BLaER1 (cell line): ENCODE measurements at regions not wholly inside any gene's neighbourhood (a gene's known extent, or its start where the extent isn't known, plus 50 kb on each side); places are given as distances from the start of the nearest gene placed in this dataset.
"Not testable (repeated sequence)": the region's sequence is repeated elsewhere in the genome, so short reads cannot be mapped to it uniquely, and the experiment has no call there.

Experiments used
- H3K27ac ChIP-seq: shearing (Covaris generic); formaldehyde crosslinking; 2 replicates; pipeline ENCODE4 v1.8.1; 2022
- H3K27me3 ChIP-seq: shearing (Covaris generic); formaldehyde crosslinking; 2 replicates; pipeline ENCODE4 v1.8.1; 2022
- H3K36me3 ChIP-seq: shearing (Covaris generic); formaldehyde crosslinking; 2 replicates; pipeline ENCODE4 v1.8.1; 2022
- H3K4me1 ChIP-seq: shearing (Covaris generic); formaldehyde crosslinking; 2 replicates; pipeline ENCODE4 v1.8.1; 2022
- H3K4me2 ChIP-seq: shearing (Covaris generic); formaldehyde crosslinking; 2 replicates; pipeline ENCODE4 v1.8.1; 2022
- H3K4me3 ChIP-seq: shearing (Covaris generic); formaldehyde crosslinking; 2 replicates; pipeline ENCODE4 v1.8.1; 2022
- H3K9ac ChIP-seq: shearing (Covaris generic); formaldehyde crosslinking; 2 replicates; pipeline ENCODE4 v1.8.1; 2022
- H3K9me3 ChIP-seq: shearing (Covaris generic); formaldehyde crosslinking; 2 replicates; pipeline ENCODE4 v1.8.1; 2022
- H4K20me1 ChIP-seq: shearing (Covaris generic); formaldehyde crosslinking; 2 replicates; pipeline ENCODE4 v1.8.1; 2022
- Cebpa-rat ChIP-seq: shearing (Covaris generic); IDR thresholded peaks from 2 replicates; pipeline ENCODE4 v1.8.1; 2022

- H3K27me3 ChIP-seq, result no peaks in the 10 kb centered on the region
- H3K27ac ChIP-seq, result no peak overlapping the region
- H3K4me2 ChIP-seq, result no peak overlapping the region
- peaks cover 6% of the 10 kb centered on the region for H3K4me1 ChIP-seq
- TF ChIP-seq Cebpa-rat, result no peak
- no peak overlapping the region for H3K9ac ChIP-seq
- H3K9me3 ChIP-seq, result peaks cover 6% of the 10 kb centered on the region; the same call in 1 of the 2 replicates
- no peaks in the 10 kb centered on the region for H3K36me3 ChIP-seq
- no peaks in the 10 kb centered on the region for H4K20me1 ChIP-seq
- H3K4me3 ChIP-seq, result no peak overlapping the region
These were observed 108.7 kb upstream of the ADRA1B start for GRCh38 chr5:159807586-159807985.

DNA sequence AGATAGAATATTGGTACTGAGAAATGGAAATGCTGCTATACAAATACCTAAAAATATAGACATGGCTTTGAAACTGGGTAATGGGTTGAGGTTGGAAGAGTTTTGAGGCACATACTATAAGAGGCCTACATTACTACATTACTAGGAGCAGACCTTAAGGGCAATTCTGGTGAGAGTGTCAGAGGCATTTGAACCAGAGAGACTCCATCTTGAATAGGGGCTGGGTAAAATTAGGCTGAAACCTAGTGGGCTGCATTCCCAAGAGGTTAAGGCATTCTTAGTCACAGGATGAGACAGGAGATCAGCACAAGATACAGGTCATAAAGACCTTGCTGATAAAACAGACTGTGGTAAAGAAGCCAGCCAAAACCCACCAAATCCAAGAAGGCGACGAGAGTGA, 104.6 kb upstream of the ADRA1B start:
- Histone ChIP-seq H3K36me3 (no peaks in the 10 kb centered on the region), H3K27ac (no peak overlapping the region), H3K4me2 (no peak overlapping the region), H3K9me3 (peaks cover 6% of the 10 kb centered on the region; the same call in 1 of the 2 replicates), H3K27me3 (no peaks in the 10 kb centered on the region), H3K4me3 (no peak overlapping the region), H4K20me1 (no peaks in the 10 kb centered on the region), H3K4me1 (no peaks in the 10 kb centered on the region), H3K9ac (no peak overlapping the region)
- TF ChIP-seq Cebpa-rat, result no peak

GRCh38 chr5:159812759-159813158, 103.5 kb upstream of the ADRA1B start:
- not testable (repeated sequence) for H3K4me1 ChIP-seq, H3K4me2 ChIP-seq, H3K27me3 ChIP-seq, H4K20me1 ChIP-seq, H3K36me3 ChIP-seq, H3K9ac ChIP-seq, H3K4me3 ChIP-seq, H3K9me3 ChIP-seq, H3K27ac ChIP-seq

DNA sequence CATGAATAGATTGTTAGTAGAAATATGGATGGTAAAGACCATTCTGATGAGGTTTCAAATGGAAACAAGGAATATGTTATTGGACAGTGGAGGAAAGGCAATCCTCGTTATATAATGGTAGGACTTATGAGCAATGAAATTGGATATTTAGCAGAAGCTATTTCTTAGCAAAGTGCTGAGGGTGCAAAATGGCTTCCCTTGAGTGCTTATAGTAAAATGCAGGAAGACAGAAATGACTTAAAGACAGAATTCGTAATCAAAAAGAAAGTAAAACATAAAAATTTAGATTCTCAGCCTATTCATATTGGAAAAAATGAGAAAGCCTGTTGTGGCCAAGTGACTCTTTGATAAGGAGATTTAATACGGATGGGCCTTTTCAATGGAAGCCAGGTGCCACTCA, 102.1 kb upstream of the ADRA1B start:
- Histone ChIP-seq H3K4me3 (no peak overlapping the region), H3K27me3 (no peaks in the 10 kb centered on the region), H3K4me1 (no peaks in the 10 kb centered on the region), H3K9ac (no peak overlapping the region), H4K20me1 (no peaks in the 10 kb centered on the region), H3K36me3 (no peaks in the 10 kb centered on the region), H3K9me3 (no peaks in the 10 kb centered on the region), H3K27ac (no peak overlapping the region), H3K4me2 (no peak overlapping the region)
- no peak for TF ChIP-seq Cebpa-rat

DNA sequence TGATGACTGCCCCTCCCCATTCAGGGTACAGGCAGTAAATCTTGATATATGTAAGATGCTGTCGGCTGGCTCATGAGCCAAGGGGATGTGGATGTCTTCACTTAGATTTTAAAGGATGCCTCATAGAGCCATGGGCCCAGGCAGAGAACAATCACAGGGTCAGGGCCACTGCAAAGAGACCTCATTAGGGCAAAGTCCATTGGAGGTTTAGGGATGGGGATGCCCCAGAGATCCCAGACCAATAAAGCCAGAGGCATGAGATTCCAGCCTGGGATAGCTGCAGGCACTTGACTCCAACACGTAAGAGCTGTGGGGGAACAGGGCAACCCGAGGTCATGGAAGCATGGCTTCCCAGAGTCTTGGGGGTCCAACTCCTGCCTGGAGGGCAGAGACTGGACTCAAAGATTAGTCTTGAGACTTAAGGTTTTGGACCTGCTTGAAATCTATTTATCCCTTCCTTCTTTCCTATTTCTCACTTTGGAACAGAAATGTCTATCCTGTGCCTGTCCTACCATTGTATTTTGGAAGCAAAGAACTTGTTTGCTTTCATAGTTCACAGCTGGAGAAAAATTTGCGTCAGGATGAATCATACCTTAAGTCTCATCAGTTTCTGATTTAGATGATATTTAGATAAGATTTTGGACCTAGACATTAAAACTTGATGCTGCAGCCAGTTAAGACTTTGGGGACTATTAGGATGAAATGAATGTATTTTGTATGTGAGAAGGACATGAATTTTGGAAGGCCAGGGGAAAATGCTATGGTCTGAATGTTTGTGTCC, 101.3 kb upstream of the ADRA1B start:
- Histone ChIP-seq H3K27me3 (no peaks in the 10 kb centered on the region), H3K9me3 (no peaks in the 10 kb centered on the region), H3K36me3 (no peaks in the 10 kb centered on the region), H3K4me3 (no peak overlapping the region), H4K20me1 (no peaks in the 10 kb centered on the region), H3K27ac (no peak overlapping the region), H3K4me1 (no peaks in the 10 kb centered on the region), H3K4me2 (no peak overlapping the region), H3K9ac (no peak overlapping the region)
- no peak for TF ChIP-seq Cebpa-rat

- Histone ChIP-seq H3K36me3 (no peaks in the 10 kb centered on the region), H3K4me3 (no peak overlapping the region), H3K4me2 (no peak overlapping the region), H3K9me3 (no peaks in the 10 kb centered on the region), H4K20me1 (no peaks in the 10 kb centered on the region), H3K27ac (no peak overlapping the region), H3K9ac (no peak overlapping the region), H3K27me3 (no peaks in the 10 kb centered on the region), H3K4me1 (no peaks in the 10 kb centered on the region)
- TF ChIP-seq Cebpa-rat, result no peak
These were observed 98.8 kb upstream of the ADRA1B start for GRCh38 chr5:159817262-159818029.

- H3K27ac ChIP-seq, result no peak overlapping the region
These were observed 96.5 kb upstream of the ADRA1B start for GRCh38 chr5:159819591-159820411.

GRCh38 chr5:159820692-159821091, 95.6 kb upstream of the ADRA1B start:
- Histone ChIP-seq H3K4me1 (no peaks in the 10 kb centered on the region), H3K4me2 (no peak overlapping the region), H3K27ac (no peak overlapping the region), H4K20me1 (no peaks in the 10 kb centered on the region), H3K4me3 (no peak overlapping the region), H3K9me3 (no peaks in the 10 kb centered on the region), H3K27me3 (no peaks in the 10 kb centered on the region), H3K9ac (no peak overlapping the region), H3K36me3 (no peaks in the 10 kb centered on the region)
- no peak for TF ChIP-seq Cebpa-rat

More at GRCh38 chr5:159819591-159820411, 96.5 kb upstream of the ADRA1B start:
- Histone ChIP-seq H3K36me3 (no peaks in the 10 kb centered on the region), H3K27me3 (no peaks in the 10 kb centered on the region), H3K4me3 (no peak overlapping the region), H4K20me1 (no peaks in the 10 kb centered on the region), H3K4me2 (no peak overlapping the region), H3K9ac (no peak overlapping the region), H3K4me1 (no peaks in the 10 kb centered on the region), H3K9me3 (no peaks in the 10 kb centered on the region)
- TF ChIP-seq Cebpa-rat, result no peak

DNA sequence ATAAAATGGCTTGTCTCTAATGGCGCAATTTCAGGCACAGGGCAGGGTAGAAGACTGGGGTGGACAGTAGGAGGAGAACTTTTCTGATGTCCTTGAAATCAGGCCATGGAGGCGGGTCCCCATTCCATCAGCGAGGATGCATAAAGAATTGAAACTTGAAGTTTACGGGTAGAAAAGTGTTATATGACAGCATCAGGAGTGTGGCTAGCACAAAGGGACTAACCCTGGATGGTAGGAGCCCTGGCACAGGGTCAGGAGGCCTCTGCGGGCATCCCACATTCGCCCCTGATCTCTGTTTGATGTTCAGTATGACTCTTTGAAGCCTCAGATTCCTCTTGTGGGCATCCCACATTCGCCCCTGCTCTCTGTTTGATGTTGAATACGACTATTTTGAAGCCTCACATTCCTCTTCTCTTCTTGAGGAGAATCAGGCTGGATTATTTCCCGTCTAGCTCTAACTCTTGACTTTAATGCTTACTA, 94.8 kb upstream of the ADRA1B start:
- H3K36me3 ChIP-seq, result no peaks in the 10 kb centered on the region
- H3K9ac ChIP-seq, result no peak overlapping the region
- no peak overlapping the region for H3K27ac ChIP-seq
- H3K27me3 ChIP-seq, result no peaks in the 10 kb centered on the region
- H4K20me1 ChIP-seq, result no peaks in the 10 kb centered on the region
- H3K4me3 ChIP-seq, result no peak overlapping the region
- no peaks in the 10 kb centered on the region for H3K9me3 ChIP-seq
- no peak overlapping the region for H3K4me2 ChIP-seq
- H3K4me1 ChIP-seq, result no peaks in the 10 kb centered on the region
- no peak for TF ChIP-seq Cebpa-rat
